ENCODE measurements at regions not wholly inside any gene's neighbourhood (a gene's known extent, or its start where the extent isn't known, plus 50 kb on each side); places are given as distances from the start of the nearest gene placed in this dataset.
"Not testable (repeated sequence)": the region's sequence is repeated elsewhere in the genome, so short reads cannot be mapped to it uniquely, and the experiment has no call there.

DNA sequence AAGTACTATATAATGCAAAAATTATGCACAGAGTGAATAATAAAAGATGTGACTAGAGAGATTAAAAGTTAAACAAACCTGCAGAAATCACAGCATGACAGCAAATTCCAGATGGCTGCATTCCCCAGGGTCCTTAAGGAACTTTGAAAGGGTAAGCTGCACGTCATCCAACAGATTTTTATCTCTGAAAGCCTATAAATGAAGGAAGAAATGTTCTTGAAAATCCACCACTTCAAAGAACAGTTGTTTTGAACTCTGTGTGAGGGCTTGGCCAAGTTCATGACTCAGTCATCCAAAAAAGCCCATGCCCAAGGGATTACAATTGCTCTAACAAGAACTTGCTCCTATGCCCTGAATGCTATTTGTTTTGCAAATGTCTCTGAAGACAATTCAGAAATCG, 603.6 kb downstream of the PLOD2 start:
- DNase-seq (ENCODE audit: low read depth), result peak; percentile 2

DNA sequence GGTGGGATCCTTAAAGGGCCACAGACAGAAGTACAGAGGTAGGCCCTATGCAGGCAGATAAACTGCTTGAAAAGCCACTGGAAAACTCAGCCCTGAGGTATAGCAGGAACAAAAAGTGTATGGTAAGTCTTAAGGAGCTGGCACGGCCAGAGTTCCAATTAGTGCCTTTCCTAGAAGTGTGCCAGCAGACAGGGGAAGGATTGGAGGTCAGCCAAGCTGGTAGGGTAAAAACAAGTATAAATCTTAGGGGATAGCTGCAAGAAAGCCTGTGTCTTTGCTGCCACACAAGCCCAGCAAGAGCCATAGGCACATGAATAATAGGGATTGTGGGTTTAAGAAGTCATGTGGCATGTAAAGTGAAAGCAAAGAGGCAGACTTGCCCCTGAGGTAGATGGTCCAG, 582.5 kb downstream of the PLOD2 start:
- DNase-seq (ENCODE audit: low read depth), result no peak

DNA sequence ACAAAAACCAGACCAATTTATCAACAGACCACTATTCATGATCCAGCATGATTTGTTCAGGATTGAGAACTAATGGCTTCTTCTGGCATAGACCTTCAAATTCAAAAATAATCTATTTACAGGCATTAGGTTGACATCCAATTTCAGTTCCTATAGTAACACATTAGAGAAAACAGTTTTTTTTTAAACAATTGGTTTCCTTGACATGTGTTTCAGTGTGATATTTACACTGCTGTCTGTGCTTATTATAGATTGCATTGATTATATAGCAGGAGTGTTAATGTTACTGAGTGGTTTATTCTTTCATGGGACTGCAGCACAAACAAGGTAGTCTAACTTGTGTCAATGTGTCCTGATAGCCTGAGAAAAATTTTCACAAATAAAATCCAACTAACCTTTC, 579.3 kb downstream of the PLOD2 start:
- DNase-seq (ENCODE audit: low read depth), result no peak

DNA sequence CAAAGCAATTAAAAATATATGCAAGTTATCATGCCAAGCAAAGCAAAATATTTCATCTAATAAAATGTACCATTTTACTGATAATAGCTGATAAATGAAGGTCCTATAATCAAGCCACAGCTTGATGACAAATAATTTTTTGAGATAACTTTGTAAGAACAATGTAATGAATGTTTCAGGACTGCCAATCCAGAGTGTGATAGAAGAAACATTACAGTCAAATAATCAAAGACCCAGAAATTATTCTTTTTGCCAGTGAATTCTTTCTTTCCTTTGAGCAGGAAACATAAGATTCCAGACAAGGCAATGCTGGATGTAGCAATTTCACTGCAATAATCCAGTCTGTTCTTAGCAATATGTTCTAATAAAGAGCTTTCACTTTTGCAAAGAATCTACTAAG, 556.1 kb downstream of the PLOD2 start:
- no peak for DNase-seq (ENCODE audit: low read depth)

DNA sequence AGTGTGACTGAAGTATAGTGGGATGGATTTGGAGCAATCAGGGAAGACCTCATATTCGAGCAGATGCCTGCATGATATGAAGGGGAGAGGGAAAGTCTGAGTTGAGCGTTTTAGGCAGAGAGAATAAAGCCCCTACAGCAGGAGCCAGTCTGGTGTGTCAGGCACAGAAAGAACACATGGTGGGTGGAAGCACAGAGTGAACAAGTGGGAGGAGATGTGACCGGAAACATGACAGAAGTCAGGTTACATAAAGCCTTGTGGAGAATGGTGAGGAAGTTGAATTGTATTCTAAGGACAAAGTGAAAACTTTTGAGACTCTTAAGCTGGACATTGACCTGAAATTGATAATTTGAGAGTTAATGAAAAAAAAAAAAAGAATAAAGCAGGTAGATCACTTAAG, 541.0 kb downstream of the PLOD2 start:
- no peak for DNase-seq (ENCODE audit: low read depth)

DNA sequence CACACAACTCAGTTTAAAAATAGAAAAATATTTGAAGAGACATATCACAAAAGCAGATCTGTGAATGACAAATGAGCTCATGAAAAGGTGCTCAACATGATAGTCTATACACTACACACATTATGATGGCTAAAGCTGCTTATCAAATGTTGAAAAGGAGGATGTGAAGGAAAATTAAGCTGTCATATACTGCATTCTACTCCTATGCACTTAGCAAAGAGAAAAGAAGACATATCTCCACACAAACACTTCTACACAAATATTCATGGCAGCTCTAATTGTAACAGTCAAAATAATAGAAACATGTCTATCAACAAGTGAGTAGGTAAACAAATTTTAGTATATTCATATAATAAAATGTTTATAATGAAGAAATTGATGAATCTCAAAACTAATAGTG, 540.5 kb downstream of the PLOD2 start:
- DNase-seq (ENCODE audit: low read depth), result no peak

DNA sequence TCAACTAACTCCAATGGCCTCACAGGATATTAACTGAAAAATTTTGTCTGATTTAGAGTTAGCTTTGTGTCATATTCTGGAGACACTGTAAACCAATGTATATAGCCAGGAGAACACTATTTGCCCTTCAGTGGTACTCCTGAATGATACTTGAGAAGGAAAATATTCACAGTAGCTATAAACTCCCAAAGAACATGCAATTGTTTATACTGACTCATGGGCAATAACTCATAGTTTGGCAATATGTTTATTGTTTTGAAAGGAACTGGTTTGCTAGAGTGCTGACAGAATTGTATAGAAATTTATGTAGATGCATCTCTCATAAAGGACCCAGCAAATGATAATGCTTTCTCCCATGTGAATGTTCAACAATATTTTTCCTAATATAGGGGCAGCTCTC, 537.6 kb downstream of the PLOD2 start:
- DNase-seq (ENCODE audit: low read depth), result no peak

DNA sequence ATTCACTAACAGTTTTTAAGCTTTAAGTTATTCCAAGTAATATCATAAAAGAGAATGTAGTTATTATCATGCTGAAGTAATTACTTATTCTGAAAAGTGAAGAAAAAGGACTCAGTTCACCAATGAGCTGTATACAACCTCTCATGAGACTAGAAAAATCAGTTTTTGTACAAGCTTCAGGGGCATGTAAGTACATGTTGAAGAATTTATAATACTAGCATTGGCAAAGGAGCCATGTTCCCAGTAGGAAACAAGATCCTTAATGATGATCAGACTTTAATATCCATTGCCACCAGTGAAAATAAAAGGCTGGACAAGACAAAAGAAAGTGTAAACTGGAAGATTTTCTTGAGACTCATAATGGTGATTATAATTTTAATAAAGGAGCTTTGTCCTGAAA, 532.8 kb downstream of the PLOD2 start:
- DNase-seq (ENCODE audit: low read depth), result no peak

DNA sequence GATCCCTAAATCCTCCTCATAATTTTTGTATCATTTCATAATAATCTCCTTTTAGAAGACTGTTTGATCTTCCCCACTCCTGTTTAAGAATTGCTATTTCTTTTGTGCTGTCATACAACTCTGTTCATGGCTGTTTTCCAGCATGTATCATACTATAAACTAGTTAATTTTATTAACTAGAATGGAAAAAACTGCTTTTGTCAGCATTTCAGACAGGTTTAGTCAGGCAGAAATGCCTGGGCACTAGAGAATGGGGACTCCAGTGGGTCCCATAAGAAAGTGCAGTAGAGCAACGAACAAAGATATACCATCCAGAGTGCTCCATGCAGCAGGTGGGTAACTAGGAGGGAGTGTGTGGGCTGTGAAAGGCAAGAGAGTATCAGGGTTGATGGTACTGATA, 523.9 kb downstream of the PLOD2 start:
- DNase-seq (ENCODE audit: low read depth), result no peak

DNA sequence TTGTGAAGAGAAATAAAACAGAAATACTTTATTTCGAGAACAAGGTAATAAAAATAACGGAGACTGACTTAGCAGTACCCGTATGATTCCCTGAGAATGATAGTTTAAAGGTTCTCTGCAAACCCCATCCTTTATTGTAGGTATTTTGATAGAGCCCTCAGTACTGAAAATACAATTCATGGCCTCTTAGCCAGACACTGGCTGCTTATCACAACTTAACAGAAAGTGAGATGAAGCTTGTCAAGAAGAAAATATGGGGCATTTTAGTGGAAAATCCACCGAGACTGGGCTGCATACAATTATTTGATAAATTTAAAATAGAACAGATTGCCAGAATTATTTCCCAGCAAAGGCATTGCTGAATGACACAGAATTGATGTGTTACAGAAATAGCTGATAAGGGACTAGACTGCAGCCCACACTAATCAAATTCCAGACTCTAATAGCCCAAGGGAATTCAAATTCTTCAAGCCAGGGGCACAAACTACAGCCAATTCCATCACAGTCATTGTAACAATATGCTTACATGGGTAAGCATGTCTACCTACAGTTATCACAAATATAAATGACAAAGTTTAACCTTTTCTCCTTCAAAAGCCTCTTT, 521.9 kb downstream of the PLOD2 start:
- no peak for DNase-seq (ENCODE audit: low read depth)

DNA sequence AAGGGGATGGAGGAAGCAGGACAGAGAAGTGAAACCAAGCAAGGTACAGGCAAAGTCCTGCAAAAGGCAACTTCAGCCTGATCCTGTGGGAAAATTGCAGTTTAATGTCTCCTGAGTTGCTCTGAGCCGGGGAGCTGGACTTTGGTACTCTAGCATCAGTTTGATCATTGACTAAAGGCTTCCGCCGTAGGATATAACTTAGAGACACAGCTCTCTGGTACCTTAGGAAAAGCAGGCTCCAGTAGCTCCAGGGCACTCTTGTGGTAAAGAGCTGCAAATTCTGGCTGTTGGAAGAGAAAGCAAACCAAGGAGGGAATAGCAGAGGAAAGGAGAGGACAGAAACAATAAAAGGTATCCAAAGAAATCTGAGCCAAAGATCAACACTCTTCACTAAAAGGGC, 521.1 kb downstream of the PLOD2 start:
- DNase-seq (ENCODE audit: low read depth), result no peak

DNA sequence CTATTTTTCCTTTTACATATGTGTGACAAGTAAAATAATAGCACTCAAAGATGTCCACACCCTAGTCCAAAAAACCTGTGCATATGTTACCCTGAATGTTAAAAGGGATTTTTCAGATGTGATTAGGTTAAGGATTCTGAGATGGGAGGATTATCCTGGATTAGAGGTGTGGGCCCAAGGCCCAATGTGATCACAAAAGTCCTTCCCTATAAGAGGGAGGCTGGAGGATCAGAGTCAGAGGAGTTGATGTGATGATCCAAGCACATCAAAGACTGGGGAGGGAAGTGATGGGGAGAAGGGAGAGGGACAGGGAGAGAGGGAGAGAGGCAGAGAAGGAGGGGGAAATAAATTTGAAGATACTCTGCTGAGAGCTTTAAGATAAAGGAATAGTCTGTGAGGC, 512.6 kb downstream of the PLOD2 start:
- no peak for DNase-seq (ENCODE audit: low read depth)

DNA sequence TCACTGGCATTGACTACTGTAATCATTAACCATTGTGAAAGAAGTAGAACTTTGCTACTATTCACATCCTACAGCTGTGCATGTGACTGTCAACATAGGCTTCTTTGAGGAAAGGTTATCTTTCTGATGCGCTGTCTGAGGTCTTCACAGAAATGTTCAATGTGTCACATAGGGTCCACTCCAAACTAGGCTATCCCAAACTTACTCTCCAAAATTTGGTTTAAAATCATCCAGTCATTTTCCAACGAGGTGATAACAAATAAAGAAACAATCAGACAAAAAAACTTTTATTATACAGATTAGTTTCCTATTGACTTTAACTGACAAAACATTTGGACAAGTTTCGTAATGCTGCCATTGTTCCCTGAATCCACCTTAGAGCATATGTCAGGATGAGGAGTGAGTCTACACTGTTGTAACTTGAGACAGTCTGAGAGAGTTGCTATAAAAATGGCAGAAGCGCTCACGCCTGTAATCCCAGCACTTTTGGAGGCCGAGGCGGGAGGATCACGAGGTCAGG, 511.6 kb downstream of the PLOD2 start:
- no peak for DNase-seq (ENCODE audit: low read depth)

DNA sequence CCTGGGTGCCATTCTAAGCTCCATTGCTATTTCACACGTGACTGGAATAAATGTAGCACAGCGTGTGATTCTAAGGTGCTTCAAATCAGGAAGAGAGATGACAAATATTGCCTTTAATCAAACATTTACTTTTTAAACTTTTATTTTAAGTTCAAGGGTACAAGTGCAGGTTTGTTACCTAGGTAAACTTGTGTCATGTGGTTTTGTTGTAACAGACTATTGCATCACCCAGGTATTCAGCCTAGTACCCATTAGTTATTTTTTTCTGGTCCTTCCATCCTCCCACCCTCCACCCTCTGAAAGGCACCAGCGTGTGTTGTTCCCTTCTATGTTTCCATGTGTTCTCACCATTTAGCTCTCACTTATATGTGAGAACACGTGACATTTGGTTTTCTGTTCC, 510.8 kb downstream of the PLOD2 start:
- no peak for DNase-seq (ENCODE audit: low read depth)

DNA sequence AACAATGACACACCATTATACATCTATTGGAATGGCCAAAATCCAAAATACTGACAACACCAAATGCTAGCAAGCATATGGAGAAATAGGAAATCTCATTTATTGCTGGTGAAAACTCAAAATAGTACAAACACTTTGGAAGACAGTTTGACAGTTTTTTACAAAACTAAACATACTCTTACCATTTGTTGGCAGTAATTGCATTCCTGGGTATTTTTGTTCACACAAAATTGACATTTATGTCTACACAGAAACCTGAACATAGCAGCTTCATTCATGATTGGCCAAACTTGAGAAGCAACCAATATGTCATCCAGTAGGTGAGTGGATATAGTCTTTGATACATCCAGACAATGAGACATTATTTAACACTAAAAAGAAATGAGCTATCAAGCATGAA, 489.9 kb downstream of the PLOD2 start:
- no peak for DNase-seq (ENCODE audit: low read depth)

DNA sequence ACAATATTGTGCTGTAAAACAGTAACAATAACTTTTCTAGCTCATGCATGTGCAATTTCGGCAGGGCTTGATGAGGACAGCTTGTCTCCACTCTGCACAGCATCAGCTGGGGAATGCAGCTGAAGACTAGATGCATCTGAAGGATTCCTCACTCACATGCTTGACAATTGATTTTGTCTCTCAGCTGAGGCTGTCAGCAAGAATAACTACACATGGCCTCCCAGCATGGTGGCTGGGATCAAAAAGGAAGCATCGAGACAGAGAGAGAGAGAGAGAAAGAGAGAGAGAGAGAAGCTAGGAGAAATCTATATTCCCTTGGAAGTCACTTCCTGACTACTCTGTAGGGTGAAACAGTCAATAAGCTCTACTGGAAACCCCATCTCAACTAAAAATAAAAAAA, 487.1 kb downstream of the PLOD2 start:
- DNase-seq (ENCODE audit: low read depth), result no peak

DNA sequence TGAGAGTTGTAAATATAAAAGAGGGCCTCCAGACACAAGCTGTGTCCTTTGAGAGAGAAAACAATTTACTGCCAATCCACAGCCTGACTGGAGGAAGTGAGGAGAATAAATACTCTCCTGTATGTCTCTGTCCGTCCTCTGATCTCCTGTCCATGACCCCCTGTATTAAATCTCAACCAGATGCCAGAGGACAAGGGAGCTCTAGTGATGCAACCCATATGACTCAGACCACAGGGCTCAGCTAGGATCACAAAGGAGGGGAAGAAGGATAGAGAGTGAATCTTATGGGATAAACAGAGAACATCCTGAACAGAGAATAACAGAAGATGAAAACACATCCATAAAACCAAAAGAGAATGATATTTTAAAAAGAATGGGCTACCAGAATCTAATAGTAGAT, 482.6 kb downstream of the PLOD2 start:
- DNase-seq (ENCODE audit: low read depth), result no peak

DNA sequence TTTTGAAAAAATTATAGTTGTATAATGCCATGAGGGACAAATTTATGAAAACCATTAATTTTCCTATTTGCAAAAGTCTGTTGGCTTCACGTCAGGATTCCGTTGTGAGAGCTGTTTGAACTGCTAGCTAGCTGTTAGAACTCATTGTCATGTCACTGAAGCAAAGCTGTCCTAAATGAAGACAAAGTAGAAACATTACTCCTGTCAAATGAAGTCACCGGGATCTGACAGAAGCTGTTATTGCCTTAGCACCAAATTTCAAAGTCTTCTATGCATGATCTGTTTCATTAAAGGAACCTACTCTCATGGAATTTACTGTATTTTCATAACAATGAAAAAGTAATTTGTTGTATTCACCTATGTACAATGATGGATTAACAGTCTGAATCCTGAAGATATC, 479.8 kb downstream of the PLOD2 start:
- no peak for DNase-seq (ENCODE audit: low read depth)

DNA sequence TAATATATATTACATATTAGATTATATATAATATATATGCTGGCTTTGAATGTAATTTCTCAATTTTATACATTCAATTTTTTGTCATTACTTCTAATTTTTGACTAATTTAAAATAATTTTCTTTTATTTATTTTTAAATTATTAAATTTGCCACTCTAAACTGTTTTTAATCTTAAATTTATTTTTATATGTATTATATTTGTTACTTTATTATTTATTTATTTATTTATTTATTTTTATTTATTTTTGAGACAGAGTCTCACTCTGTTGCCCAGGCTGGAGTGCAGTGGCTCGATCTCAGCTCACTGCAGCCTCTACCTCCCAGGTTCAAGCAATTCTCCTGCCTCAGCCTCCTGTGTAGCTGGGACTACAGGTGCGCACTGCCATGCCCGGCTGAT, 473.0 kb downstream of the PLOD2 start:
- not testable (repeated sequence) for DNase-seq (ENCODE audit: low read depth)

DNA sequence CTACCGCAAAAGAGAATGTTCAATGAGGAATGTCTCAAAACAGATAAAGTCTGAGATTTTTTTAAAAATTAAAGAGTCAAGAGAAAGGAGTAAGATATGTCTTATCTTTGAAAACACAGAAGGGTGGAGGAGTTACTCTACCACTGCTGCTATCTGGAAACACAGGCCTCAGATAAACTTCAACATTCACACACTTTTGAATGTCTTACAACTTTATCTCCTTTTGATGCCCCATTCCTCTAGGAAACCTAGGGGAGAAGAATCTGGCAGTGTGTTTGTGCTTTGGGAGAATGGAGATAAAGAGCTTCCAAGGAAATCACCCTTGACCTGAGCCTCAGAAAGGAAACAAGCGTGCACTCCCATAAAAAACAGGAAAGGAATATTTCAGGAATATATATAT, 468.2 kb downstream of the PLOD2 start:
- DNase-seq (ENCODE audit: low read depth), result no peak

DNA sequence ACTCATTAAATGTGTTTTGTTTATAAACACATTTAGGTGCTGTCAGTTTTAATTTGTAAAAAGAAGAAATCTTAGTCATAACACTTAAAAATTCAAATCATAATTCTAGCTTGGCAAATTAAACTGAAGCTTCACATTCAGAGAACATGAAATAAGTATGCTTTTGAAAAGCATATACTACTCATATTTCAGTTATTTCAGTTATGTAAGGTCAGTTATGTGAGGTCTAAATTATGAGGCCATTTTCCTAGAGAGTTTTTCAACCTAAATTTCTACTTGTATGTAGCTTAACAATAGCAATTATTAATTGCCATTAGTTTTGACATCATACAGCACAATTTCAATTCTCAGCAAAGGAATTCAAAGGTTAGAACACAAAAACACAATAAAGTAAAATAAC, 465.0 kb downstream of the PLOD2 start:
- no peak for DNase-seq (ENCODE audit: low read depth)

DNA sequence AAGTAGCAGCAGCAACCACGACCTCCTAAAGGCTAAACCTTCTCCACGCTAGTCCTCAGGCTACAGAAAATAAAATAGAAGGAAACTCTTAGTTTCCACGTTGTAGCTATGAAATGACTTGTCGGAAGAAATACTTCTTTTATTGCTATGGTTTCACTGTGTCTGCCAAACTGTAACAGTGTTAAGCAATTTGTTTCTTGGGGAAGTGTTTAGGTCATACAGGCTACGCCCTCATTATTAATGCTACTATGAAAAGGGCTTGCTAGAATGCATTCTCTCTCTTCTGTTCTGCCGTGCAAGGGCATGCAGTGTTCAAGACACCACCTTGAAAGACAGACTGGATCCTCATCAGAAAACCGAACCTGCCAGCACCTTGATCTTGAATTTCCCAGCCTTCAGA, 462.7 kb downstream of the PLOD2 start:
- DNase-seq (ENCODE audit: low read depth), result peak; percentile 26

DNA sequence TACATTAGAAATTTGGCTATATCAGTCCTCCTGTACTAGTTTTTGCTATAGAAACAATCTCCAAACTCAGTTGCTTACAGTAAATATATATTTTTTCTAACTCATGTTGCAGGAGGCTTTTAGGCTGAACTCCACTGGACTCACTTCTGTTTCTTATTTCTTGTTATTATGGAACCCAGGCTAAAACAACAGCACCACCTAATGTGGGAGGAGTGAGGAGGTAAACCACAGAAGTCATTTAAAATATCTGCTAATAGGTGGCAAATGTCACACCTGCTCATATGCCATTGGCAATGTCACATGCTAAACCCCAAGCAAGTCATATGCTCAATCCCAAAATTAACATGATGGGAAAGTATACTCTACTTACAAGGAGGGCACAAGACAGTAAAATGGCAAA, 462.2 kb downstream of the PLOD2 start:
- DNase-seq (ENCODE audit: low read depth), result no peak

DNA sequence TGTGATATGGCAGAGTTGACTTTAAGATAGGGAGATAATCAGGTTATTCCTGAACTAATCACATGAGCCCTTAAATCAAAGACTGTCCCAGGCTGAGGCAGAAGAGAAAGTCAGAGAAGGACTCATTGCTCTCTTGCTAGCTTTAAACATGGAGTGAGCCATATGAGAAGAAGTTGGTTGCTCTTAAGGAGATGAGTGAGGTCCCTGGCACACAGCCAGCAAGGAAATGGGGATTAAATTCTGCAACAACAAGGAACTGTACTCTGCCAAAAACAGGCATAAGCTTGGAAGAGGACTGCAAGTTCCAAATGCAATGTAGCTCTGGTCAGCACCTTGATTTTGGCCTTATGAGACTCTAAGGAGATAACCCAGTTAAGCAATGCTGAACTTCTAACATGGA, 457.0 kb downstream of the PLOD2 start:
- DNase-seq (ENCODE audit: low read depth), result no peak

DNA sequence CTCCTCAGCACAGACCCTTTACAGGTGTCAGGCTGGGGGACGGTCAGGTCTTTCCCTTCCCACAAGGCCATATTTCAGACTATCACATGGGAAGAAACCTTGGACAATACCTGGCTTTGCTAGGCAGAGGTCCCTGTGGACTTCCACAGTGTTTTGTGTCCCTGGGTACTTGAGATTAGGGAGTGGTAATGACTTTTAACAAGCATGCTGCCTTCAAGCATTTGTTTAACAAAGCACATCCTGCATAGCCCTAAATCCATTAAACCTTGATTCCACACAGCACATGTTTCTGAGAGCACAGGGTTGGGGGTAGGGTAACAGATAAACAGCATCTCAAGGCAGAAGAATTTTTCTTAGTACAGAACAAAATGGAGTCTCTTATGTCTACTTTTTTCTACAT, 451.2 kb downstream of the PLOD2 start:
- not testable (repeated sequence) for DNase-seq (ENCODE audit: low read depth)
